GM21528 (cell line): ENCODE measurements at regions not wholly inside any gene's neighbourhood (a gene's known extent, or its start where the extent isn't known, plus 50 kb on each side); places are given as distances from the start of the nearest gene placed in this dataset.

Experiments used
- ATAC-seq: cut with Tn5 transposase; IDR thresholded peaks from one replicate; pipeline ENCODE4 v1.9.1; 2021; ENCODE audit warnings: mild to moderate bottlenecking, moderate library complexity; ENCODE audit not compliant: unreplicated experiment, low FRiP score

GRCh38 chr18:60656553-60656952 lies 284.0 kb upstream of the MC4R start:
- ATAC-seq: no peak

- no peak for ATAC-seq
Measured at GRCh38 chr18:60662491-60662890, 289.9 kb upstream of the MC4R start.

GRCh38 chr18:60663060-60663989 lies 290.8 kb upstream of the MC4R start:
- no peak for ATAC-seq

- no peak for ATAC-seq
Measured at GRCh38 chr18:60664736-60665135, 292.2 kb upstream of the MC4R start.

GRCh38 chr18:60667016-60667415 lies 294.4 kb upstream of the MC4R start:
- no peak for ATAC-seq

- ATAC-seq: no peak
Measured at GRCh38 chr18:60668583-60668982, 296.0 kb upstream of the MC4R start.

- no peak for ATAC-seq
Measured at GRCh38 chr18:60669938-60670337, 297.4 kb upstream of the MC4R start.

- ATAC-seq: no peak
Measured at GRCh38 chr18:60671021-60671420, 298.4 kb upstream of the MC4R start.

GRCh38 chr18:60675126-60675525 lies 302.6 kb upstream of the MC4R start:
- no peak for ATAC-seq

GRCh38 chr18:60675801-60676200 lies 303.2 kb upstream of the MC4R start:
- no peak for ATAC-seq

- ATAC-seq: no peak
Measured at GRCh38 chr18:60676815-60677214, 304.2 kb upstream of the MC4R start.

- ATAC-seq: no peak
Measured at GRCh38 chr18:60684843-60685513, 312.4 kb upstream of the MC4R start.

- ATAC-seq: no peak
Measured at GRCh38 chr18:60686142-60686541, 313.6 kb upstream of the MC4R start.

GRCh38 chr18:60691061-60691460 lies 318.5 kb upstream of the MC4R start:
- ATAC-seq: no peak

- no peak for ATAC-seq
Measured at GRCh38 chr18:60693426-60693825, 320.9 kb upstream of the MC4R start.

GRCh38 chr18:60698901-60699300 lies 326.3 kb upstream of the MC4R start:
- ATAC-seq: no peak

- ATAC-seq: no peak
Measured at GRCh38 chr18:60722742-60723141, 350.2 kb upstream of the MC4R start.

GRCh38 chr18:60732143-60732542 lies 359.6 kb upstream of the MC4R start:
- no peak for ATAC-seq

- ATAC-seq: no peak
Measured at GRCh38 chr18:60739212-60739611, 366.6 kb upstream of the MC4R start.

- no peak for ATAC-seq
Measured at GRCh38 chr18:60740313-60740712, 367.7 kb upstream of the MC4R start.

- no peak for ATAC-seq
Measured at GRCh38 chr18:60746491-60746890, 373.9 kb upstream of the MC4R start.

- no peak for ATAC-seq
Measured at GRCh38 chr18:60746919-60747318, 374.3 kb upstream of the MC4R start.
